ELR (cell line): ENCODE measurements at regions not wholly inside any gene's neighbourhood (a gene's known extent, or its start where the extent isn't known, plus 50 kb on each side); places are given as distances from the start of the nearest gene placed in this dataset.

Source experiments
- DNase-seq: peaks from one replicate; pipeline ENCODE4 v3.0.0-alpha.2; 2015; ENCODE audit warnings: low read depth

- no peak for DNase-seq
These were observed 101.6 kb upstream of the DLX2 start for GRCh38 chr2:172204309-172204708.

DNA sequence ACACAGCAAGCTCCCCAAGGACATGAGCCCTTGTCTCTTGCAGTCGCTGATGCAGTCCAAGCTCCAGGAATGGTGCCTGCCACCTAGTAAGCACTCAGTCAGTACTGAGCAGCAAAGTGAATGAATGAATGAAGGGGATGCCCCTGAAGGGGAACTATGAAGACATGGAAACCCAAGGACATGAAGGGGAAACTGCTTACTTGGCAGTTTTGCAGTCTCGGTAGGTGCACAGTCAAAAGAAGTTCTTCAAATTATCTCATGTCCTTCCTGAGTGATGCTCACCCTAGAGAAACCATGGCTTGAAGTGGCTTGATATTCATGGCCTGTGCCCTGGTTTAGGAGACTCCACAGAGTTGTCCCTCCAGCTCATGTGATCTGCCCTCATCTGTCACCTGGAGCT is 102.1 kb upstream of the DLX2 start:
- DNase-seq, result no peak

- DNase-seq, result no peak
These were observed 102.6 kb upstream of the DLX2 start for GRCh38 chr2:172205292-172205691.

GRCh38 chr2:172207911-172208310 is 105.2 kb upstream of the DLX2 start:
- peak; percentile 30 for DNase-seq

- peak; percentile 93 for DNase-seq
These were observed 106.2 kb upstream of the DLX2 start for GRCh38 chr2:172208791-172209325.

- DNase-seq, result no peak
These were observed 107.9 kb upstream of the DLX2 start for GRCh38 chr2:172210599-172210998.

- DNase-seq, result peak; percentile 58
These were observed 108.8 kb upstream of the DLX2 start for GRCh38 chr2:172211512-172211911.

- DNase-seq, result no peak
These were observed 110.6 kb upstream of the DLX2 start for GRCh38 chr2:172213116-172213860.

- DNase-seq, result no peak
These were observed 111.6 kb upstream of the DLX2 start for GRCh38 chr2:172214252-172214651.

GRCh38 chr2:172215172-172215935 is 112.7 kb upstream of the DLX2 start:
- DNase-seq, result no peak

GRCh38 chr2:172215936-172216335 is 113.2 kb upstream of the DLX2 start:
- no peak for DNase-seq

DNA sequence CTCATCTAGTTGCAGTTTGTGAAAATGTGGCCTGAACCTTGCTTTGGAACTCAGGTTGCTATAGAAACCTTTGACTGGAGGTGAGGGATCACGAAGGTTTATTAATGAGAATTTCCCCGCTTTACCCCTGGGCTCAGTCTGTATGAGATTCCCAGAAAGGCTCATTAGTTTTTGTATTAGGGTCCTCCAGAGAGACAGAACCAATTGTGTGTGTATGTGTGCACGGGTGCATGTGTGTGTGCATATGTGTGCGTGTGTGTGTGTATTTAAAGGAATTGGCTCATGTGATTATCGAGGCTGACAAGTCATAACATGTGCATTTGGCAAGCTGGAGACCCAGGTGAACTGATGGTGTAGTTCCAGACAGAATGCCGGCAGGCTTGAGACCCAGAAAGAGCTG is 113.8 kb upstream of the DLX2 start:
- no peak for DNase-seq

- DNase-seq, result no peak
These were observed 116.5 kb upstream of the DLX2 start for GRCh38 chr2:172219201-172219600.

DNA sequence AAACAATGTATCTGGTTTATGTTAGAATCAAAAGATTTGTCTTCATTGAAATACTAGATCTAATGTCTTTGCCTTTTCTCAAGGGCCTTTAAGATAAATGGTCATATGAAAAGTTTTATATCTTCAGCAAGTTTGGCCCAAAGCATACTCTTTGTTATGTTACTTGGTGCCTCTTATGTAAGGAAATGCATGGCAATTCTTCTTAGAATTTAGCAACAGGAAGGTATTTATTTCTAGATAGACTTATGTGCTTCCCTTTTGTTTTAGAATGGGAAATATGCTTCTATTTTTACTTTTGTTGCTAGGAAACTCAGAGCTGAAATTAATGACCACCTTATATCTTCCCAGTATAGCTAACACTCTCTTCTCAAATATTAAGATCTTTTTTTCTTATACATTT is 117.4 kb upstream of the DLX2 start:
- DNase-seq, result no peak

- no peak for DNase-seq
These were observed 120.9 kb upstream of the DLX2 start for GRCh38 chr2:172223601-172224054.

GRCh38 chr2:172225786-172226185 is 123.1 kb upstream of the DLX2 start:
- DNase-seq, result no peak

- DNase-seq, result no peak
These were observed 123.8 kb upstream of the DLX2 start for GRCh38 chr2:172226244-172227061.

DNA sequence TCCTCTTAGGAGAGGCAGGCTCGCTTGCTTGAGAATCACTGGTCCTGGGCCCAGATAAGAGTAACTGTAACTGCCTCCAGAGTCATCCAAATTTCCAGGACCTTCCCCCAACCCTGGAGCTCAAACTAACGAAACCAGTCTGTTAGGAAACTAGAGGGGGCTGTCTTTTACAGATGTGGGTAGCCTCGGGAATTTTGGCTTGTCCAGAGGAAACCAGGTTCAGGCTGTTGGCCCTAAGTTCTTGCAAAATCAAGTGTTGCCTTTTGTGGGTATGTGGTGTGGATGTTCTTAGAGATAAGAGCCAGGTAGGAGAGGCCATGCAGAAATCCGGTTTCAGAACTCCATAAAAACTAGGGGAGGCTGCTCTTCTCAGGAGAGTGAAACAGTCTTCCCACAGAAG is 125.0 kb upstream of the DLX2 start:
- no peak for DNase-seq

DNA sequence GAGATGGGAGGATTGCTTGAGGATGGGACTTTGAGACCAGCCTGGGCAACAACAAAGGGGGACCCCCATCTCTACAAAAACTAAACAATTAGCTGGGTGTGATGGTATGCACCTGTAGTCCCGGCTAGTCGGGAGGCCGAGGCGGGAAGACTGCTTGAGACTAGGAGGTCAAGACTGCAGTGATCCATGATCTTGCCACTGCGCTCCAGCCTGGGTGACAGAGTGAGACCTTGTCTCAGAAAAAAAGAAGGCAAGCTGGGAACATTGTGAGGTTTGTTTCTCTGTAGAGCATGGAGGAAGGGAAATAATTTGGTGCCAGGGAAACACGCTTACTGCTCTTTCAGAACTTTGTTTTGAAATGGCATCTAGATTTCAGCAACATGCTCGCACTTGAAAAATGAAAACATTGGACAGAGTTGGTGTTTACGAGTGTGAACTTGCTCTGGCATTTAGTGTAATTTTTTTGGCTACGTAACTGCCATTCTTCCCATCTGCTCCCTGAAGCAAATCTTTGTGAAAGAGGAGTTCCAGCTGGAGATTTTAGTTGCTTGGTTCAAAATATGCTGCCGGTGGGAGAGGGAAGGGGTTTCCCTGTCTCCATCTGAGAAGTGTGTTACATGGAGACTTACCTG is 125.6 kb upstream of the DLX2 start:
- no peak for DNase-seq

DNA sequence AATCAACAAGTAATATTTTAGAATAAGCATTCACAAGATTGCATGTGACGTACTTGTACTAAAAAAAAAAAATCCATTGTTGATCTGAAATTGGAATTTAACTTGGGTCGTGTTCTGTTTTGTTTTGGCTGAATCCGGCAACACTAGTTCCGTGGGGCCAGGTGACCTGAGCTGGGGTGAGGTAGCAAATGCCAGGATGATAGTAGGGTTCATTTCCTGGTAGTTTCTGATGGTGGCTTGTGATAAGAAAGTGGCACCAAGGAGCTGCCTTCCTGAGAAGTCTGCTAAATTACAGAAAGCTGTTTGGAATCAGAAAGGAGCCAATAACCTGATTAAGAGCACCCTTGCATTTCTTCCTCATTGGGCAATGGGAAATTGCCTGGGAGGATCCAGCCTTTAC is 126.4 kb upstream of the DLX2 start:
- no peak for DNase-seq

- no peak for DNase-seq
These were observed 127.7 kb upstream of the DLX2 start for GRCh38 chr2:172230332-172230888.
